ENCODE measurements at regions not wholly inside any gene's neighbourhood (a gene's known extent, or its start where the extent isn't known, plus 50 kb on each side); places are given as distances from the start of the nearest gene placed in this dataset.

- TF ChIP-seq, protein P1, sequence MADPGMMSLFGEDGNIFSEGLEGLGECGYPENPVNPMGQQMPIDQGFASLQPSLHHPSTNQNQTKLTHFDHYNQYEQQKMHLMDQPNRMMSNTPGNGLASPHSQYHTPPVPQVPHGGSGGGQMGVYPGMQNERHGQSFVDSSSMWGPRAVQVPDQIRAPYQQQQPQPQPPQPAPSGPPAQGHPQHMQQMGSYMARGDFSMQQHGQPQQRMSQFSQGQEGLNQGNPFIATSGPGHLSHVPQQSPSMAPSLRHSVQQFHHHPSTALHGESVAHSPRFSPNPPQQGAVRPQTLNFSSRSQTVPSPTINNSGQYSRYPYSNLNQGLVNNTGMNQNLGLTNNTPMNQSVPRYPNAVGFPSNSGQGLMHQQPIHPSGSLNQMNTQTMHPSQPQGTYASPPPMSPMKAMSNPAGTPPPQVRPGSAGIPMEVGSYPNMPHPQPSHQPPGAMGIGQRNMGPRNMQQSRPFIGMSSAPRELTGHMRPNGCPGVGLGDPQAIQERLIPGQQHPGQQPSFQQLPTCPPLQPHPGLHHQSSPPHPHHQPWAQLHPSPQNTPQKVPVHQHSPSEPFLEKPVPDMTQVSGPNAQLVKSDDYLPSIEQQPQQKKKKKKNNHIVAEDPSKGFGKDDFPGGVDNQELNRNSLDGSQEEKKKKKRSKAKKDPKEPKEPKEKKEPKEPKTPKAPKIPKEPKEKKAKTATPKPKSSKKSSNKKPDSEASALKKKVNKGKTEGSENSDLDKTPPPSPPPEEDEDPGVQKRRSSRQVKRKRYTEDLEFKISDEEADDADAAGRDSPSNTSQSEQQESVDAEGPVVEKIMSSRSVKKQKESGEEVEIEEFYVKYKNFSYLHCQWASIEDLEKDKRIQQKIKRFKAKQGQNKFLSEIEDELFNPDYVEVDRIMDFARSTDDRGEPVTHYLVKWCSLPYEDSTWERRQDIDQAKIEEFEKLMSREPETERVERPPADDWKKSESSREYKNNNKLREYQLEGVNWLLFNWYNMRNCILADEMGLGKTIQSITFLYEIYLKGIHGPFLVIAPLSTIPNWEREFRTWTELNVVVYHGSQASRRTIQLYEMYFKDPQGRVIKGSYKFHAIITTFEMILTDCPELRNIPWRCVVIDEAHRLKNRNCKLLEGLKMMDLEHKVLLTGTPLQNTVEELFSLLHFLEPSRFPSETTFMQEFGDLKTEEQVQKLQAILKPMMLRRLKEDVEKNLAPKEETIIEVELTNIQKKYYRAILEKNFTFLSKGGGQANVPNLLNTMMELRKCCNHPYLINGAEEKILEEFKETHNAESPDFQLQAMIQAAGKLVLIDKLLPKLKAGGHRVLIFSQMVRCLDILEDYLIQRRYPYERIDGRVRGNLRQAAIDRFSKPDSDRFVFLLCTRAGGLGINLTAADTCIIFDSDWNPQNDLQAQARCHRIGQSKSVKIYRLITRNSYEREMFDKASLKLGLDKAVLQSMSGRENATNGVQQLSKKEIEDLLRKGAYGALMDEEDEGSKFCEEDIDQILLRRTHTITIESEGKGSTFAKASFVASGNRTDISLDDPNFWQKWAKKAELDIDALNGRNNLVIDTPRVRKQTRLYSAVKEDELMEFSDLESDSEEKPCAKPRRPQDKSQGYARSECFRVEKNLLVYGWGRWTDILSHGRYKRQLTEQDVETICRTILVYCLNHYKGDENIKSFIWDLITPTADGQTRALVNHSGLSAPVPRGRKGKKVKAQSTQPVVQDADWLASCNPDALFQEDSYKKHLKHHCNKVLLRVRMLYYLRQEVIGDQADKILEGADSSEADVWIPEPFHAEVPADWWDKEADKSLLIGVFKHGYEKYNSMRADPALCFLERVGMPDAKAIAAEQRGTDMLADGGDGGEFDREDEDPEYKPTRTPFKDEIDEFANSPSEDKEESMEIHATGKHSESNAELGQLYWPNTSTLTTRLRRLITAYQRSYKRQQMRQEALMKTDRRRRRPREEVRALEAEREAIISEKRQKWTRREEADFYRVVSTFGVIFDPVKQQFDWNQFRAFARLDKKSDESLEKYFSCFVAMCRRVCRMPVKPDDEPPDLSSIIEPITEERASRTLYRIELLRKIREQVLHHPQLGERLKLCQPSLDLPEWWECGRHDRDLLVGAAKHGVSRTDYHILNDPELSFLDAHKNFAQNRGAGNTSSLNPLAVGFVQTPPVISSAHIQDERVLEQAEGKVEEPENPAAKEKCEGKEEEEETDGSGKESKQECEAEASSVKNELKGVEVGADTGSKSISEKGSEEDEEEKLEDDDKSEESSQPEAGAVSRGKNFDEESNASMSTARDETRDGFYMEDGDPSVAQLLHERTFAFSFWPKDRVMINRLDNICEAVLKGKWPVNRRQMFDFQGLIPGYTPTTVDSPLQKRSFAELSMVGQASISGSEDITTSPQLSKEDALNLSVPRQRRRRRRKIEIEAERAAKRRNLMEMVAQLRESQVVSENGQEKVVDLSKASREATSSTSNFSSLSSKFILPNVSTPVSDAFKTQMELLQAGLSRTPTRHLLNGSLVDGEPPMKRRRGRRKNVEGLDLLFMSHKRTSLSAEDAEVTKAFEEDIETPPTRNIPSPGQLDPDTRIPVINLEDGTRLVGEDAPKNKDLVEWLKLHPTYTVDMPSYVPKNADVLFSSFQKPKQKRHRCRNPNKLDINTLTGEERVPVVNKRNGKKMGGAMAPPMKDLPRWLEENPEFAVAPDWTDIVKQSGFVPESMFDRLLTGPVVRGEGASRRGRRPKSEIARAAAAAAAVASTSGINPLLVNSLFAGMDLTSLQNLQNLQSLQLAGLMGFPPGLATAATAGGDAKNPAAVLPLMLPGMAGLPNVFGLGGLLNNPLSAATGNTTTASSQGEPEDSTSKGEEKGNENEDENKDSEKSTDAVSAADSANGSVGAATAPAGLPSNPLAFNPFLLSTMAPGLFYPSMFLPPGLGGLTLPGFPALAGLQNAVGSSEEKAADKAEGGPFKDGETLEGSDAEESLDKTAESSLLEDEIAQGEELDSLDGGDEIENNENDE (IDR thresholded peaks at IDR 0.05; ENCODE audit: insufficient replicate concordance, low read length) = peak; percentile 66
- no peak for TF ChIP-seq KDM1A (IDR thresholded peaks at IDR 0.05; ENCODE audit: borderline replicate concordance, low read length)
- TF ChIP-seq CEBPB (IDR thresholded peaks at IDR 0.05; ENCODE audit: low read depth, low read length) = no peak
- peak; percentile 28 for TF ChIP-seq ASH2L (IDR thresholded peaks at IDR 0.05; ENCODE audit: low read length)
- TF ChIP-seq SP4 (IDR thresholded peaks at IDR 0.05; ENCODE audit: low read length) = no peak
Observed at GRCh38 chr3:23068016-23068728, 135.0 kb upstream of the UBE2E2 start (continued).

All from H1 (cell line).